ENCODE measurements at regions not wholly inside any gene's neighbourhood (a gene's known extent, or its start where the extent isn't known, plus 50 kb on each side); places are given as distances from the start of the nearest gene placed in this dataset.

- DNase-seq (ENCODE audit: low read depth, low spot score): no peak
Observed at GRCh38 chr20:60732322-60732721, 519.7 kb upstream of the CDH4 start.

GRCh38 chr20:60748086-60748485 lies 504.0 kb upstream of the CDH4 start:
- DNase-seq (ENCODE audit: low read depth, low spot score): no peak

- DNase-seq (ENCODE audit: low read depth, low spot score): no peak
Observed at GRCh38 chr20:60749804-60750602, 502.1 kb upstream of the CDH4 start.

GRCh38 chr20:60750909-60751308 lies 501.2 kb upstream of the CDH4 start:
- no peak for DNase-seq (ENCODE audit: low read depth, low spot score)

- DNase-seq (ENCODE audit: low read depth, low spot score): no peak
Observed at GRCh38 chr20:60751826-60752225, 500.2 kb upstream of the CDH4 start.

- DNase-seq (ENCODE audit: low read depth, low spot score): no peak
Observed at GRCh38 chr20:60752741-60753420, 499.2 kb upstream of the CDH4 start.

GRCh38 chr20:60754856-60755255 lies 497.2 kb upstream of the CDH4 start:
- DNase-seq (ENCODE audit: low read depth, low spot score): no peak

- no peak for DNase-seq (ENCODE audit: low read depth, low spot score)
Observed at GRCh38 chr20:60759651-60760050, 492.4 kb upstream of the CDH4 start.

GRCh38 chr20:60760256-60761000 lies 491.6 kb upstream of the CDH4 start:
- no peak for DNase-seq (ENCODE audit: low read depth, low spot score)

- DNase-seq (ENCODE audit: low read depth, low spot score): no peak
Observed at GRCh38 chr20:60761056-60761455, 491.0 kb upstream of the CDH4 start.

- DNase-seq (ENCODE audit: low read depth, low spot score): no peak
Observed at GRCh38 chr20:60762386-60762785, 489.7 kb upstream of the CDH4 start.

- no peak for DNase-seq (ENCODE audit: low read depth, low spot score)
Observed at GRCh38 chr20:60764328-60764727, 487.7 kb upstream of the CDH4 start.

GRCh38 chr20:60764771-60765170 lies 487.3 kb upstream of the CDH4 start:
- no peak for DNase-seq (ENCODE audit: low read depth, low spot score)

GRCh38 chr20:60765821-60766403 lies 486.1 kb upstream of the CDH4 start:
- DNase-seq (ENCODE audit: low read depth, low spot score): no peak

GRCh38 chr20:60768216-60768615 lies 483.8 kb upstream of the CDH4 start:
- no peak for DNase-seq (ENCODE audit: low read depth, low spot score)

GRCh38 chr20:60780388-60781025 lies 471.6 kb upstream of the CDH4 start:
- no peak for DNase-seq (ENCODE audit: low read depth, low spot score)

- DNase-seq (ENCODE audit: low read depth, low spot score): no peak
Observed at GRCh38 chr20:60782959-60783625, 469.0 kb upstream of the CDH4 start.

- DNase-seq (ENCODE audit: low read depth, low spot score): no peak
Observed at GRCh38 chr20:60785301-60785700, 466.8 kb upstream of the CDH4 start.

GRCh38 chr20:60785785-60786184 lies 466.3 kb upstream of the CDH4 start:
- no peak for DNase-seq (ENCODE audit: low read depth, low spot score)

GRCh38 chr20:60786686-60787217 lies 465.3 kb upstream of the CDH4 start:
- DNase-seq (ENCODE audit: low read depth, low spot score): no peak

GRCh38 chr20:60787276-60787675 lies 464.8 kb upstream of the CDH4 start:
- DNase-seq (ENCODE audit: low read depth, low spot score): no peak
